GM12892 (cell line): ENCODE measurements at regions not wholly inside any gene's neighbourhood (a gene's known extent, or its start where the extent isn't known, plus 50 kb on each side); places are given as distances from the start of the nearest gene placed in this dataset.

Source experiments
- DNase-seq: peaks from one replicate; pipeline ENCODE4 v3.0.0; 2011; ENCODE audit not compliant: insufficient read length
- FAIRE-seq: peaks from 2 replicates; lab custom pipeline; 2011; peaks lifted over from hg19 to GRCh38; lab: Jason Lieb, UNC
- POLR2A ChIP-seq: IDR thresholded peaks from 2 replicates; pipeline ENCODE4 v1.6.1; 2011; ENCODE audit warnings: low read depth, low read length, control low read depth
- POLR2AphosphoS5 ChIP-seq: IDR thresholded peaks from 2 replicates; pipeline ENCODE4 v1.6.1; 2011; ENCODE audit warnings: low read depth, low read length, control low read depth
- TAF1 ChIP-seq: IDR thresholded peaks from 2 replicates; pipeline ENCODE4 v1.6.1; 2011; ENCODE audit warnings: low read depth, mild to moderate bottlenecking, control low read depth, low read length, borderline replicate concordance

- FAIRE-seq (no peak), DNase-seq (no peak)
- TF ChIP-seq TAF1: no peak
- no peak for TF ChIP-seq POLR2A
- TF ChIP-seq POLR2AphosphoS5: no peak
Observed at GRCh38 chr10:131673396-131673795, 227.4 kb upstream of the PPP2R2D start.

GRCh38 chr10:131674130-131674529, 226.7 kb upstream of the PPP2R2D start:
- no peak for DNase-seq
- no peak for TF ChIP-seq POLR2AphosphoS5
- no peak for TF ChIP-seq TAF1
- no peak for TF ChIP-seq POLR2A
- FAIRE-seq: no peak

- FAIRE-seq (no peak), DNase-seq (no peak)
- TF ChIP-seq TAF1: no peak
- TF ChIP-seq POLR2AphosphoS5: no peak
- TF ChIP-seq POLR2A: no peak
Observed at GRCh38 chr10:131675104-131675503, 225.7 kb upstream of the PPP2R2D start.

DNA sequence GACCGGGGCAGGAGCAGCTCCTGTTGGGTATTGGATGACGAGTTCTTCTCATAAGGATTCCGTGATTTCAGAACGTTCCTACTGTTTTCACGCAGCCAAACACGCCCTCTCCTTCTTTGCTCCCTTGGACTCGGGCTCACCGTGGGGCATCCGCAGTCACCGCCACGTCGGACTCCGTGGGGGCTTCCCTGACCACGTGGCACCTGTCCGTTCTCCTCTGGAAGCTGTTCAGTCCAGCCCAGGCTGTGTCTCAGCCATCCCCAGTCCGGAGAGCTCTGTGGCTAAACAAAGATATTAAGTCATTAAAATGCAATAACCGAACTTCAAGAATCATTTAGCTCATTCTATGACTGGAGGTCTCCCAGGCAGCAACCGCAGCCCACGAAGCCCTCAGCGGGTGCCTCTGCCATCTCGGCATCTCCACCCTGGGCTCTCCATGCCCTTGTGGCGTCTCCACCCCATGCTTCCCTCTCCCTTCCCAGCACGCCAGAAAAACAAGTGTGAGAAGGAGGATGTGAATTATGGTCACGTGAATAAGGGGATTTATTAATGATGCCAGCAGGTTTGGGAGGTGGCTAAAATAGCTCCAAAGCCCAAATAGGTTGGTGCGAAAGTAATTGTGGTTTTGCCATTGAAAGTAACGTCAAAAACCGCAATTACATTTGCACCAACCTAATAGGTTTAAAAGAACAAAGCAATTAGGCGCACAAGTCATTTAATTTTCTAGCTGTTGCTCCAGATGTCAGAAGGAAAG, 224.6 kb upstream of the PPP2R2D start:
- TF ChIP-seq POLR2A (no peak), TAF1 (no peak), POLR2AphosphoS5 (no peak)
- no peak for DNase-seq
- no peak for FAIRE-seq

DNA sequence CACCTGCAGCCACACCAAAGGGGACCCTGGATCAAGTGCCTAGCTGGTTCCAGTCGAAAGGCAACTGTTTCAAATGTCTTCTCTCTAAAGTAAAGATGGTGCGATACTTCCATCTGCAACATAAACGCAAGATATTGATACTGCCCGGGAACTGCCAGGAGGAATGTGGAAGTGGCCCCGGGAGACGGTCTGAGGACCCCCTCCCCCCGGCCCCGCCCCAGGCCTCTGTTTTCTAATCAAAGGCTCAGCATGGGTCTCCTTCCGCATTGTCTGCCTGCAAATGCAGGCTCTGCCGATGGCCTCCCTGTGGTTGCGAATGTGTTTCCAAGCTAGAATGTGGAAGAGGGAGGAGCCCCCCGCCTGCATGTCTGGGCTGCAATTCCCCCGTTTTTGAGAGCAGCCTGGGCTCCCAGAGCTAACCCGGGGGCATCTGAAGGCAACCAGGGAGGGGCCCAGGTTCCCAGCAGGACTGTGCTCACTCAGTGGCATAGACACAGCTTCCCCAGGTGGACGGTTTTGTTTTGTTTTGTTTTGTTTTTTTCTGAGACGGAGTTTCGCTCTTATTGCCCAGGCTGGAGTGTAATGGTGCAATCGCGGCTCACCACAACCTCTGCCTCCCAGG, 223.9 kb upstream of the PPP2R2D start:
- TF ChIP-seq TAF1 (no peak), POLR2AphosphoS5 (no peak), POLR2A (no peak)
- FAIRE-seq (no peak), DNase-seq (no peak)

DNA sequence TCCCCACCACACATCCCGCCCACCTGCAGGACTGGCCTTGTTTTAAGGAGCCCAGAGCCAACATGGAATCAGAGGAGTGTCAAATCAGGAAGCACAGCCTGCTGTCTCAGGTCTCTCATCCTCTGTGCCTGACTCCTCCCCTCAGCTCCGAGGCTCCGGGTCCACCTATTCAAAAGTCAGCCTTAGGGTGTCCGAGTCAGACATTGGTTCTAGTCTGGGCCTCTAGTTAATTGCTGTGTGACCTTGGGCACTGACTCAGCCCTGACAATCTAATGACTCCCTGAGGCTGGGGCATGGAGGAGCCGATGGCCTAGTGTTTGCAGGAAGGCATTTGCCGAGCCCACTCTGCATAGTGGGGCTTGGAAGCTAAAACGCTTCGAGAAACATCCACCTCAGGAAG, 223.1 kb upstream of the PPP2R2D start:
- TF ChIP-seq POLR2A (no peak), POLR2AphosphoS5 (no peak), TAF1 (no peak)
- FAIRE-seq: no peak
- no peak for DNase-seq

DNA sequence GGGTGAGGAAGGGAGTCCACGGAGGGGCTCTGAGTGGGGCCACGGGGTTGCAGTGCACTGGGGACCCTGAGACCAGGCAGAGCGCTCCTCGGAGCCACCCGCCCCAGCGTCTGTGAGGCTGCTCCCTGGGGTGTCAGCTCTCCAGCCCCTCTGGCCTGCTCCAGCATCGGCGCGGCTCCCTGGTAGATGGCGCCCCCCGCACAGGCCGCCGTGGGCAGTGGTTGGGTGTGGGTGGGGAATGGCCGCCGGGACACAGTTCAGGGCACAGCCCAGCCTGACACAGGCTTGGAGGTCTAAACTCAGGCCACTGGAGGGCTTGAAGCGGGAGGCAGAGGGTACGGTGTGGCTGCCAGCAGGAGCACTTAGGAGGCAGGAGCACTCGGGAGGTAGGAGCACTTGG, 222.6 kb upstream of the PPP2R2D start:
- TF ChIP-seq POLR2AphosphoS5 (no peak), TAF1 (no peak), POLR2A (no peak)
- DNase-seq (no peak), FAIRE-seq (no peak)

- FAIRE-seq: no peak
- no peak for DNase-seq
- TF ChIP-seq POLR2A (no peak), POLR2AphosphoS5 (no peak)
Observed at GRCh38 chr10:131678613-131679012, 222.2 kb upstream of the PPP2R2D start.

- FAIRE-seq: no peak
- TF ChIP-seq POLR2A (no peak), TAF1 (no peak), POLR2AphosphoS5 (no peak)
- no peak for DNase-seq
Observed at GRCh38 chr10:131679926-131680325, 220.9 kb upstream of the PPP2R2D start.

- TF ChIP-seq TAF1: no peak
- no peak for TF ChIP-seq POLR2A
- no peak for TF ChIP-seq POLR2AphosphoS5
- no peak for DNase-seq
- no peak for FAIRE-seq
Observed at GRCh38 chr10:131681122-131681521, 219.7 kb upstream of the PPP2R2D start.

- DNase-seq: no peak
- no peak for FAIRE-seq
- no peak for TF ChIP-seq TAF1
- TF ChIP-seq POLR2AphosphoS5: no peak
- no peak for TF ChIP-seq POLR2A
Observed at GRCh38 chr10:131681656-131682055, 219.2 kb upstream of the PPP2R2D start.

GRCh38 chr10:131682271-131682962, 218.4 kb upstream of the PPP2R2D start:
- TF ChIP-seq POLR2AphosphoS5: no peak
- TF ChIP-seq TAF1: no peak
- TF ChIP-seq POLR2A: no peak
- no peak for DNase-seq
- no peak for FAIRE-seq
